ENCODE measurements at regions not wholly inside any gene's neighbourhood (a gene's known extent, or its start where the extent isn't known, plus 50 kb on each side); places are given as distances from the start of the nearest gene placed in this dataset.

DNA sequence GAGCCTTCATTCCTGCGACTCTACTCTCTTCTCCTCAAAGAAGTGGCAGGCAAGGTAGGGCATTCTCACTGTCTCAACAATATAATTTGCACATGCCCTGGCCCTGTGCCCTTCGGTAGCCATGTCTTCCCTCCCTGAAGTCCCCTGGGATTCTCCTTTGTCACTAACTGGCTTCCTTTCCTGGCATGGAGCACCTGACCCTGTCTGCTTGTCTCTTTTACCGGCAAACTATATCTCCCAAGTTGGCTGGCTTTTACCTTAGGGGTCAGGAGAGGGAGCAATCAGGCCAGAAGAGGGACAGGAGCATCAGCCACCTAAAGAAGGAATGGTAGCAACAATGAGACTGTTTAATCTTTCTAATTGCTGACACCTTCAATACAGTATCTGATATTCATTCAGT lies 51.9 kb upstream of the RMDN2 start:
- TF ChIP-seq, protein P1, sequence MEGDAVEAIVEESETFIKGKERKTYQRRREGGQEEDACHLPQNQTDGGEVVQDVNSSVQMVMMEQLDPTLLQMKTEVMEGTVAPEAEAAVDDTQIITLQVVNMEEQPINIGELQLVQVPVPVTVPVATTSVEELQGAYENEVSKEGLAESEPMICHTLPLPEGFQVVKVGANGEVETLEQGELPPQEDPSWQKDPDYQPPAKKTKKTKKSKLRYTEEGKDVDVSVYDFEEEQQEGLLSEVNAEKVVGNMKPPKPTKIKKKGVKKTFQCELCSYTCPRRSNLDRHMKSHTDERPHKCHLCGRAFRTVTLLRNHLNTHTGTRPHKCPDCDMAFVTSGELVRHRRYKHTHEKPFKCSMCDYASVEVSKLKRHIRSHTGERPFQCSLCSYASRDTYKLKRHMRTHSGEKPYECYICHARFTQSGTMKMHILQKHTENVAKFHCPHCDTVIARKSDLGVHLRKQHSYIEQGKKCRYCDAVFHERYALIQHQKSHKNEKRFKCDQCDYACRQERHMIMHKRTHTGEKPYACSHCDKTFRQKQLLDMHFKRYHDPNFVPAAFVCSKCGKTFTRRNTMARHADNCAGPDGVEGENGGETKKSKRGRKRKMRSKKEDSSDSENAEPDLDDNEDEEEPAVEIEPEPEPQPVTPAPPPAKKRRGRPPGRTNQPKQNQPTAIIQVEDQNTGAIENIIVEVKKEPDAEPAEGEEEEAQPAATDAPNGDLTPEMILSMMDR (IDR thresholded peaks at IDR 0.05), result no peak
- TF ChIP-seq POLR2A (IDR thresholded peaks at IDR 0.05), result no peak
